ENCODE measurements at regions not wholly inside any gene's neighbourhood (a gene's known extent, or its start where the extent isn't known, plus 50 kb on each side); places are given as distances from the start of the nearest gene placed in this dataset.

DNA sequence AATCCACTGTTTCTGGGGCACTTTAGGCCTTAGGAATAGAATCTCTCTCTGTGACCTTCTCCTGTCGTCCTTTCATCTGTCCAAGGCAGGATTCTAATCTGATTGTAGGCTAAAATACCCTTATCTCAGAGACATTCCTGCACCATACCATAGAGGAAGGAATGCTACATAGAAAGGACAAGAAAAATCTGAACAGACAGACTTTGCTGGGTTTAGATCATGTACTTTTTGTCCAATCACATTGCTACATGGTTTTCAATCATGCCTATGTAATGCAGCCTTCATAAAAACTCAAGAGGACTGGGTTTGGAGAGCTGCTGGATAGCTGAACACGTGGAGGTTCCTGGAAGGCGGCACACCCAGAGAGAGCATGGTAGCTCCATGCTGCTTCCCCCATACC lies 378.5 kb upstream of the SEMA6D start:
- WGBS, 2 donors = 86 to 87% methylated on average over 3 of the region's 3 CpGs
- TF ChIP-seq, protein P1, sequence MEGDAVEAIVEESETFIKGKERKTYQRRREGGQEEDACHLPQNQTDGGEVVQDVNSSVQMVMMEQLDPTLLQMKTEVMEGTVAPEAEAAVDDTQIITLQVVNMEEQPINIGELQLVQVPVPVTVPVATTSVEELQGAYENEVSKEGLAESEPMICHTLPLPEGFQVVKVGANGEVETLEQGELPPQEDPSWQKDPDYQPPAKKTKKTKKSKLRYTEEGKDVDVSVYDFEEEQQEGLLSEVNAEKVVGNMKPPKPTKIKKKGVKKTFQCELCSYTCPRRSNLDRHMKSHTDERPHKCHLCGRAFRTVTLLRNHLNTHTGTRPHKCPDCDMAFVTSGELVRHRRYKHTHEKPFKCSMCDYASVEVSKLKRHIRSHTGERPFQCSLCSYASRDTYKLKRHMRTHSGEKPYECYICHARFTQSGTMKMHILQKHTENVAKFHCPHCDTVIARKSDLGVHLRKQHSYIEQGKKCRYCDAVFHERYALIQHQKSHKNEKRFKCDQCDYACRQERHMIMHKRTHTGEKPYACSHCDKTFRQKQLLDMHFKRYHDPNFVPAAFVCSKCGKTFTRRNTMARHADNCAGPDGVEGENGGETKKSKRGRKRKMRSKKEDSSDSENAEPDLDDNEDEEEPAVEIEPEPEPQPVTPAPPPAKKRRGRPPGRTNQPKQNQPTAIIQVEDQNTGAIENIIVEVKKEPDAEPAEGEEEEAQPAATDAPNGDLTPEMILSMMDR (IDR thresholded peaks at IDR 0.05) = no peak
- no peak for ATAC-seq

DNA sequence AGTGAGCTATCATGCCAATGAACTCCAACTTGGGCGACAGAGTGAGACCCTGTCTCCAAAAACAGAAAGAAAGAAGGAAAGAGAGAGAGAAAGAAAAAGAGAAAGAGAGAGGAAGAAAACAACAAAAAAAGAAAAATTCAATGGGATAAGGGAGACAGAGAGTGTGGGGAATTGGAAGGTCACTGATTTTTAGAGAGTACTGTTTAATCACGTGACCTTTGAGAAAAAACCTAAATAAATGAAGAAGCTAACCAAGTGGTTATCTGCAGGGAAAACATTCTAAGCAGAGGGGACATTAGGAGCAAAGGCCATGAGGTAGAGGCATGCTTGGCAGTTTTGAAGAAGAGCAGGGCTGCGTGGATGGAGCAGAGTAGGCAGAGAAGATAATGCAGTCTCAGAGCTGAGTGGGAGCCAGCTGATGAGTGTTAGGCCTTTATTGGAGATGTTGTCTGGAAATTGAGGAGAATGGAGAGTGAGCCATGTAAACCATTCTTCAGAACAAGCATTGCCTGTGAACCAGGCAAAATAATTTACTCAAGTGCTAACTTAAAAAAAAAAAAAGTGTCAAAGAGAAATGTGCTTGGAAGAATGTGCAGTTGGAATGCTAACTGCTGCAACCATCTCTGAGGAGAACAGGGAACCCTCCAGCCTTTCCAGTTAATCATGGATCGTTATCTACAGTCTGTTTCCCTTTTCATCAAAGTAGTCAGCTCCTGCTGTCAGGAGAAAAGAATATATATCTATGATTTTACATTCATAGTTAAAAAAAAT lies 377.3 kb upstream of the SEMA6D start:
- Histone ChIP-seq H3K4me1 (peaks cover 0 to 7% (median 0%) of the 10 kb centered on the region in 9 donors), H3K36me3 (no peaks in the 10 kb centered on the region), H3K4me3 (no peak overlapping the region), H3K27ac (no peak overlapping the region), H3K27me3 (no peaks in the 10 kb centered on the region), H3K9me3 (no peaks in the 10 kb centered on the region)
- TF ChIP-seq, protein P1 (IDR thresholded peaks at IDR 0.05) = no peak
- intact Hi-C loops (cut with DNase I) = no loop called here
- 78 to 81% methylated on average over 4 of the region's 4 CpGs for WGBS, 2 donors
- no peak for ATAC-seq
- no peak for DNase-seq

More for the DNA sequence above, 378.5 kb upstream of the SEMA6D start:
- Histone ChIP-seq H3K4me1 (peaks cover 0 to 7% (median 0%) of the 10 kb centered on the region in 9 donors), H3K9me3 (peaks cover 0 to 8% (median 0%) of the 10 kb centered on the region in 11 donors), H3K36me3 (no peaks in the 10 kb centered on the region), H3K27me3 (no peaks in the 10 kb centered on the region), H3K27ac (no peak overlapping the region), H3K4me3 (no peak overlapping the region)
- intact Hi-C loops (cut with DNase I) = no loop called here
- no peak for DNase-seq

DNA sequence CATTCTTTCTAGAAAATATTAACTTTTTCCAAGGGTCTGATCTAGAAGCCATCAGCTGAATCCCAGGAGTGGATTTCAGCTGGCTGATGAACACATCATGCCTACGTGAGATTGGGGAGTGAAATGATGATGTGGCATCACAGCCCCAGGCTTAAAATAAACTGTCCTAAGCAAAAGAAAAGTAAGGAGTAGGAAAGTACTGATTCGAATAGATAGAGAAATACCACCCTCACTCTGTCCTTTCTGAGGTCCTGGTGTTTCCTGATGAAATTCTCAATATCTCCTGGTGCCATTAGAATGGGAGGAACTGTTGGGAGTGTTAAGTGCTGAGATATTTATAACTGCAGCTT lies 376.8 kb upstream of the SEMA6D start:
- TF ChIP-seq, protein P1 (IDR thresholded peaks at IDR 0.05) = no peak
- 54 to 64% methylated on average over 2 of the region's 2 CpGs for WGBS, 2 donors
- H3K4me3 ChIP-seq = no peak overlapping the region
- H3K4me1 ChIP-seq = peaks cover 0 to 7% (median 0%) of the 10 kb centered on the region in 9 donors
- no peaks in the 10 kb centered on the region for H3K27me3 ChIP-seq
- intact Hi-C loops (cut with DNase I) = no loop called here
- no peak overlapping the region for H3K27ac ChIP-seq
- DNase-seq (no peak), ATAC-seq (no peak)
- no peaks in the 10 kb centered on the region for H3K36me3 ChIP-seq
- no peaks in the 10 kb centered on the region for H3K9me3 ChIP-seq

DNA sequence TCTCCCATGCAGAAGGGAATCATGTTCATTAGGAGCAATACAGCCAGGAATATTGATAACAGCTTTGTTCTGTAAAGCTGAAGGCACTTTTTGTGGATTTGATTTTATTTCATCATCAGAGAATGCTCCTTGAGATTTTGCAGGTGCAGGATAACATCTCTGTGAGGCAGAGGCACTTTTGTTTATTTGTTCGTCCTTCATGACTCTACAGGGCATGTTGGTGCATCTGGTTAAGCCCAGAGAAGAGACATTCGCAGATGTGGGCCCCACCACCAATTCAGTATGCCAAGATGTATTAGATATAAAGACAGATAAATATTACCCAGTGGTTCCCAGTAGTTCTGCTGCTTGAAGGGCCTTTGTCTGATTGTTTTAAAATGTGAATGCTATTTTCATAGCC lies 368.1 kb upstream of the SEMA6D start:
- WGBS, 2 donors = 91 to 97% methylated on average over 2 of the region's 2 CpGs
- no peaks in the 10 kb centered on the region for H3K9me3 ChIP-seq
- no peak for DNase-seq
- no peak overlapping the region for H3K4me3 ChIP-seq
- H3K4me1 ChIP-seq = no peaks in the 10 kb centered on the region
- TF ChIP-seq, protein P1 (IDR thresholded peaks at IDR 0.05) = no peak
- no peaks in the 10 kb centered on the region for H3K36me3 ChIP-seq
- H3K27ac ChIP-seq = no peak overlapping the region
- ATAC-seq = no peak
- intact Hi-C loops (cut with DNase I) = loop anchor here in 1 of 10 donors (5.0 kb wide), 1 partner anchor 142 kb away; no protein-coding TSS in a partner anchor
- no peaks in the 10 kb centered on the region for H3K27me3 ChIP-seq

Data from heart right ventricle (tissue), 16 donors.